Colonic mucosa (tissue), 4 donors: ENCODE measurements at regions not wholly inside any gene's neighbourhood (a gene's known extent, or its start where the extent isn't known, plus 50 kb on each side); places are given as distances from the start of the nearest gene placed in this dataset.

ENCODE experiments used
- DNase-seq: peaks from one replicate; pipeline ENCODE4 v3.0.0-alpha.2; 2020
- H3K27ac ChIP-seq: fragments of 200-600 bp; one replicate; pipeline ENCODE4 v1.8.0; 2021
- H3K27me3 ChIP-seq: fragments of 200-600 bp; one replicate; pipeline ENCODE4 v1.8.0; 2021
- H3K36me3 ChIP-seq: fragments of 200-600 bp; one replicate; pipeline ENCODE4 v1.8.0; 2021
- H3K4me1 ChIP-seq: fragments of 200-600 bp; one replicate; pipeline ENCODE4 v1.8.0; 2021; ENCODE audit warnings: mild to moderate bottlenecking
- H3K4me3 ChIP-seq: fragments of 200-600 bp; one replicate; pipeline ENCODE4 v1.8.0; 2021
- H3K9ac ChIP-seq, 2 donors: one replicate each; pipeline ENCODE4 v1.7.0; 2013; ENCODE audit warnings: control low read depth in 2 of 2, low read depth in 2 of 2, low read length in 2 of 2
- H3K9me3 ChIP-seq: fragments of 200-600 bp; one replicate; pipeline ENCODE4 v1.8.0; 2021
- CTCF ChIP-seq: fragments of 200-600 bp; IDR thresholded peaks from one replicate; pipeline ENCODE4 v1.8.0; 2022; ENCODE audit warnings: antibody characterized with exemption, mild to moderate bottlenecking
- intact Hi-C: fragments of 100-400 bp; cut with DNase I; formaldehyde crosslinking; loops from one replicate; pipeline ENCODE4 v1.14.1; 2022
- donor health status: healthy.
- donor health status: DM: no; HTN: no; CAD: no.
- donor health status: DM: no; HTN: no; CAD: no.

GRCh38 chr13:53101883-53102282 is 73.3 kb downstream of the OLFM4 start:
- Histone ChIP-seq H3K36me3 (no peaks in the 10 kb centered on the region), H3K4me3 (no peak overlapping the region), H3K27ac (no peak overlapping the region), H3K9me3 (no peaks in the 10 kb centered on the region), H3K27me3 (no peaks in the 10 kb centered on the region), H3K4me1 (no peaks in the 10 kb centered on the region), H3K9ac (no peak overlapping the region)
- no peak for DNase-seq
- intact Hi-C loops: no loop called here
- TF ChIP-seq CTCF: no peak

GRCh38 chr13:53104136-53104535 is 75.5 kb downstream of the OLFM4 start:
- intact Hi-C loops: no loop called here
- Histone ChIP-seq H3K27ac (no peak overlapping the region), H3K27me3 (no peaks in the 10 kb centered on the region), H3K9ac (no peak overlapping the region), H3K9me3 (no peaks in the 10 kb centered on the region), H3K36me3 (no peaks in the 10 kb centered on the region), H3K4me1 (no peaks in the 10 kb centered on the region), H3K4me3 (no peak overlapping the region)
- DNase-seq: no peak
- no peak for TF ChIP-seq CTCF

- Histone ChIP-seq H3K27ac (no peak overlapping the region), H3K27me3 (no peaks in the 10 kb centered on the region), H3K9ac (no peak overlapping the region), H3K4me1 (no peaks in the 10 kb centered on the region), H3K4me3 (no peak overlapping the region), H3K36me3 (no peaks in the 10 kb centered on the region), H3K9me3 (no peaks in the 10 kb centered on the region)
- intact Hi-C loops: no loop called here
- DNase-seq: no peak
- no peak for TF ChIP-seq CTCF
These were observed 76.9 kb downstream of the OLFM4 start for GRCh38 chr13:53105477-53105876.

GRCh38 chr13:53105890-53106289 is 77.3 kb downstream of the OLFM4 start:
- no peak for DNase-seq
- intact Hi-C loops: no loop called here
- H3K27me3 ChIP-seq: no peaks in the 10 kb centered on the region

GRCh38 chr13:53110181-53110580 is 81.6 kb downstream of the OLFM4 start:
- TF ChIP-seq CTCF: no peak
- Histone ChIP-seq H3K27me3 (no peaks in the 10 kb centered on the region), H3K9me3 (no peaks in the 10 kb centered on the region), H3K4me1 (no peaks in the 10 kb centered on the region), H3K27ac (no peak overlapping the region), H3K9ac (no peak overlapping the region), H3K4me3 (no peak overlapping the region), H3K36me3 (no peaks in the 10 kb centered on the region)
- no peak for DNase-seq
- intact Hi-C loops: no loop called here

More at GRCh38 chr13:53105890-53106289, 77.3 kb downstream of the OLFM4 start:
- H3K4me3 ChIP-seq: no peak overlapping the region
- no peak overlapping the region for H3K27ac ChIP-seq
- H3K36me3 ChIP-seq: no peaks in the 10 kb centered on the region
- no peaks in the 10 kb centered on the region for H3K9me3 ChIP-seq
- H3K9ac ChIP-seq: no peak overlapping the region
- TF ChIP-seq CTCF: no peak
- H3K4me1 ChIP-seq: no peaks in the 10 kb centered on the region

- no peak for TF ChIP-seq CTCF
- no peak overlapping the region for H3K4me3 ChIP-seq
- no peaks in the 10 kb centered on the region for H3K36me3 ChIP-seq
- intact Hi-C loops: no loop called here
- no peaks in the 10 kb centered on the region for H3K9me3 ChIP-seq
- no peak overlapping the region for H3K9ac ChIP-seq
- no peak for DNase-seq
- H3K27me3 ChIP-seq: no peaks in the 10 kb centered on the region
- H3K27ac ChIP-seq: no peak overlapping the region
- H3K4me1 ChIP-seq: no peaks in the 10 kb centered on the region
These were observed 82.0 kb downstream of the OLFM4 start for GRCh38 chr13:53110614-53111013.
